NT2/D1 (cell line): ENCODE measurements at regions not wholly inside any gene's neighbourhood (a gene's known extent, or its start where the extent isn't known, plus 50 kb on each side); places are given as distances from the start of the nearest gene placed in this dataset.

Experiments
- SUZ12 ChIP-seq: IDR thresholded peaks from 2 replicates; pipeline ENCODE4 v1.6.1; 2011; ENCODE audit not compliant: insufficient read length, insufficient read depth; ENCODE audit errors: extremely low read depth
- YY1 ChIP-seq: IDR thresholded peaks from 2 replicates; pipeline ENCODE4 v1.6.1; 2011; ENCODE audit not compliant: insufficient read length, insufficient read depth
- ZNF274 ChIP-seq: IDR thresholded peaks from 2 replicates; pipeline ENCODE4 v1.6.1; 2011; ENCODE audit warnings: mild to moderate bottlenecking, low read depth, low read length

GRCh38 chr22:48578138-48579042 is 1249.3 kb downstream of the BRD1 start:
- TF ChIP-seq YY1 (no peak), ZNF274 (no peak), SUZ12 (no peak)
